ENCODE measurements at regions not wholly inside any gene's neighbourhood (a gene's known extent, or its start where the extent isn't known, plus 50 kb on each side); places are given as distances from the start of the nearest gene placed in this dataset.
A peak's percentile ranks its signal among the peaks of the same experiment; 100 is the strongest.

DNA sequence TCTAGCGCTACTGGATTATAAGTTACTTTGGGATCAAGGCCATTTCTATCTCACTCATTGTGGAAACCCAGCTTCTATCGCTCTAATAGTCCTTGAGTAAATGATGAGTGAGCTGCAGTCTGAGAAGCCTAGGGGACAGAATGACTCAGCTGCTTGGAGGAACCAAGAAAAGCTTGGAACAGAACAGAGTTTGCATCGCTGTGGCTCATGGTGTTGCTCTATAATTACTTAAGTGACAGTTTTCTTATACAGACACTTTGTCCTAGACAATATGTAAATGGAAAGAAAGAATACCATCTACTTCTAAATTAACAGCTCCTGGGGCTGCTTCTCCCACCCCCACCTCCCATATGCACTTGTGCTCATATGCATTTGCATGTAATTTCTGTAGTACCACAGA, 156.9 kb downstream of the SLIT2 start:
- no peak for DNase-seq (ENCODE audit: low spot score)
- Histone ChIP-seq H3K4me1 (no peaks in the 10 kb centered on the region), H3K9me3 (ENCODE audit: low read depth) (no peaks in the 10 kb centered on the region), H3K4me2 (no peak overlapping the region), H3K4me3 (no peak overlapping the region), H2AFZ (replicated peaks) (no peak overlapping the region), H3K79me2 (ENCODE audit: low read depth) (no peaks in the 10 kb centered on the region), H3F3A (ENCODE audit: low read depth) (no peaks in the 10 kb centered on the region), H4K20me1 (ENCODE audit: low read depth) (no peaks in the 10 kb centered on the region), H3K27me3 (no peaks in the 10 kb centered on the region), H3K9ac (no peak overlapping the region), H3K36me3 (no peaks in the 10 kb centered on the region), H3K27ac (no peak overlapping the region)
- Mint-ChIP-seq H3K4me1 (peaks cover 13% of the 10 kb centered on the region), H3K27me3 (ENCODE audit: insufficient read depth, low read depth) (no peaks in the 10 kb centered on the region), H3K36me3 (peaks cover 6% of the 10 kb centered on the region), H3K27ac (peak overlapping the region; percentile 1), H3K4me3 (no peak overlapping the region), H3K9me3 (no peaks in the 10 kb centered on the region)
- no peak for TF ChIP-seq EZH2phosphoT487 (IDR thresholded peaks at IDR 0.05)
- no peak for TF ChIP-seq EZH2 (IDR thresholded peaks at IDR 0.05)
- TF ChIP-seq, protein P1, sequence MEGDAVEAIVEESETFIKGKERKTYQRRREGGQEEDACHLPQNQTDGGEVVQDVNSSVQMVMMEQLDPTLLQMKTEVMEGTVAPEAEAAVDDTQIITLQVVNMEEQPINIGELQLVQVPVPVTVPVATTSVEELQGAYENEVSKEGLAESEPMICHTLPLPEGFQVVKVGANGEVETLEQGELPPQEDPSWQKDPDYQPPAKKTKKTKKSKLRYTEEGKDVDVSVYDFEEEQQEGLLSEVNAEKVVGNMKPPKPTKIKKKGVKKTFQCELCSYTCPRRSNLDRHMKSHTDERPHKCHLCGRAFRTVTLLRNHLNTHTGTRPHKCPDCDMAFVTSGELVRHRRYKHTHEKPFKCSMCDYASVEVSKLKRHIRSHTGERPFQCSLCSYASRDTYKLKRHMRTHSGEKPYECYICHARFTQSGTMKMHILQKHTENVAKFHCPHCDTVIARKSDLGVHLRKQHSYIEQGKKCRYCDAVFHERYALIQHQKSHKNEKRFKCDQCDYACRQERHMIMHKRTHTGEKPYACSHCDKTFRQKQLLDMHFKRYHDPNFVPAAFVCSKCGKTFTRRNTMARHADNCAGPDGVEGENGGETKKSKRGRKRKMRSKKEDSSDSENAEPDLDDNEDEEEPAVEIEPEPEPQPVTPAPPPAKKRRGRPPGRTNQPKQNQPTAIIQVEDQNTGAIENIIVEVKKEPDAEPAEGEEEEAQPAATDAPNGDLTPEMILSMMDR (IDR thresholded peaks at IDR 0.05), result no peak

DNA sequence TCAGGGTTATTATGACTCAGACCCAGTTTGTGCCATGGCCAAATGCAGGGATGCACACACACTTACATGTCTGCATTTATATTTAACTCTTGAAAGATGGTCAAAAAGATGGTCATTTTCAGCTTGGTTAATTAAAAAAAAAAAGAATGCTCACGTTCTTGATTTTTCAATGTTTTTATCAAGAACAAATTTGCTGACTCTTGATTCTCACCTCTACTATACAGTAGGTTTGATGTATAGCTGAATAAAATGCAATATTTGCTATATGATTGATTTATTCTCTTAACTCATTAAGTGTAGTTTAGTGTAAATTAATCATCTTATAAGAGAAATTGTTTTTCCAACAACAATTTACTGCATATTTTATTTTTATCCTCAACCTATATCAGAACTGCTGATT, 160.4 kb downstream of the SLIT2 start:
- Histone ChIP-seq H2AFZ (replicated peaks) (no peak overlapping the region), H3F3A (ENCODE audit: low read depth) (no peaks in the 10 kb centered on the region), H3K27ac (no peak overlapping the region), H4K20me1 (ENCODE audit: low read depth) (no peaks in the 10 kb centered on the region), H3K27me3 (no peaks in the 10 kb centered on the region), H3K79me2 (ENCODE audit: low read depth) (no peaks in the 10 kb centered on the region), H3K36me3 (no peaks in the 10 kb centered on the region), H3K4me3 (no peak overlapping the region), H3K9ac (no peak overlapping the region), H3K4me2 (no peak overlapping the region), H3K4me1 (no peaks in the 10 kb centered on the region), H3K9me3 (ENCODE audit: low read depth) (no peaks in the 10 kb centered on the region)
- no peak overlapping the region for H3K4me3 Mint-ChIP-seq
- H3K9me3 Mint-ChIP-seq, result no peaks in the 10 kb centered on the region
- H3K4me1 Mint-ChIP-seq, result peaks cover 12% of the 10 kb centered on the region
- TF ChIP-seq, protein P1 (IDR thresholded peaks at IDR 0.05), result no peak
- TF ChIP-seq EZH2phosphoT487 (IDR thresholded peaks at IDR 0.05), result no peak
- TF ChIP-seq EZH2 (IDR thresholded peaks at IDR 0.05), result no peak
- no peak for DNase-seq (ENCODE audit: low spot score)
- no peak overlapping the region for H3K27ac Mint-ChIP-seq
- H3K27me3 Mint-ChIP-seq (ENCODE audit: insufficient read depth, low read depth), result no peaks in the 10 kb centered on the region
- peaks cover 11% of the 10 kb centered on the region for H3K36me3 Mint-ChIP-seq

DNA sequence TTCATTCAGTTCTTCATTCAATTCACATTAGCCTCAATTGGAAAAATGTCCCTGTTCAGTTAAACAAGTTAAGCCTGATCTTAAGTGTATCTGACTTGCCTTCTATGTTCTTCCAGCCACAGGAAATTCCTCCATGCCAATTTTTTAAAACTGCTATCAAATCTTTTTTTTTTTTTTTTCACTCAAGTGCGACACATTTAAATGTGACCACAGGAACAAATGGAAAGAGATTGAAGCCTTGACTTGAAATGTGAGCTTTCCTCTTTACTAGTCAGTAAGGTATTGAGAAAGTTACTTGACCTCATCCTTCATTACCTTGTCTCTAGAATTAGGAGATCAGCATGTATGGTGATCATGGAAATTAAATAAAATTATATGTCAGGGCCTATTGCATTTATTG, 165.1 kb downstream of the SLIT2 start:
- H3K9me3 Mint-ChIP-seq, result no peaks in the 10 kb centered on the region
- TF ChIP-seq, protein P1 (IDR thresholded peaks at IDR 0.05), result no peak
- TF ChIP-seq EZH2phosphoT487 (IDR thresholded peaks at IDR 0.05) (no peak), EZH2 (IDR thresholded peaks at IDR 0.05) (no peak)

More for the DNA sequence above, 165.1 kb downstream of the SLIT2 start:
- Histone ChIP-seq H3K36me3 (no peaks in the 10 kb centered on the region), H3K27me3 (no peaks in the 10 kb centered on the region), H3F3A (ENCODE audit: low read depth) (no peaks in the 10 kb centered on the region), H3K4me2 (no peak overlapping the region), H3K9me3 (ENCODE audit: low read depth) (no peaks in the 10 kb centered on the region), H2AFZ (replicated peaks) (no peak overlapping the region), H3K79me2 (ENCODE audit: low read depth) (no peaks in the 10 kb centered on the region), H4K20me1 (ENCODE audit: low read depth) (no peaks in the 10 kb centered on the region), H3K9ac (no peak overlapping the region), H3K4me1 (no peaks in the 10 kb centered on the region), H3K27ac (no peak overlapping the region), H3K4me3 (no peak overlapping the region)
- no peak for DNase-seq (ENCODE audit: low spot score)
- Mint-ChIP-seq H3K27me3 (ENCODE audit: insufficient read depth, low read depth) (no peaks in the 10 kb centered on the region), H3K4me1 (peaks cover 12% of the 10 kb centered on the region), H3K36me3 (peaks cover 5% of the 10 kb centered on the region), H3K27ac (no peak overlapping the region), H3K4me3 (no peak overlapping the region)
